NCI-H526 (cell line): ENCODE measurements at regions not wholly inside any gene's neighbourhood (a gene's known extent, or its start where the extent isn't known, plus 50 kb on each side); places are given as distances from the start of the nearest gene placed in this dataset.
A peak's percentile ranks its signal among the peaks of the same experiment; 100 is the strongest.
"Not testable (repeated sequence)": the region's sequence is repeated elsewhere in the genome, so short reads cannot be mapped to it uniquely, and the experiment has no call there.

Experiments
- DNase-seq, 2 experiments: peaks; one replicate each; lab custom pipeline; 2025; lab: John Stamatoyannopoulos, UW

DNA sequence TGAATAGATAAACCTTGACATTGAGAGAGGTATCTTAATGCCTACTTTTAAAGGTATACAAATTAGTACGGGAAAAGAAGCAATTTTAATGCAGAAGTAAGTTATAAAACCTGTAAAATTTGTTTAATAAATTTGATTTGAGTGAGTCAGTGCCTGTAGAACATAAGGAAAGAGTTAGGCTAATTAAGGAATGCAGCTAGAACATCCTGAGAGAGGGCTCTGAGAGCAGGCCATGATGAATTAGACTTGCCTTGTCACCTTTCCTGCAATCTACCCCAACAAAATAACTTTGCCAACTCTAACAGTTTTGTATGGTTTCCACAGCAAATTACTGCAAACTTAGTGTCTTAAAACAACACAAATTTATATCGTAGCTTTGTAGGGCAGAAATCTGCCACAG is 700.8 kb downstream of the RFPL4B start:
- peak; percentile 17 to 57 for DNase-seq

DNA sequence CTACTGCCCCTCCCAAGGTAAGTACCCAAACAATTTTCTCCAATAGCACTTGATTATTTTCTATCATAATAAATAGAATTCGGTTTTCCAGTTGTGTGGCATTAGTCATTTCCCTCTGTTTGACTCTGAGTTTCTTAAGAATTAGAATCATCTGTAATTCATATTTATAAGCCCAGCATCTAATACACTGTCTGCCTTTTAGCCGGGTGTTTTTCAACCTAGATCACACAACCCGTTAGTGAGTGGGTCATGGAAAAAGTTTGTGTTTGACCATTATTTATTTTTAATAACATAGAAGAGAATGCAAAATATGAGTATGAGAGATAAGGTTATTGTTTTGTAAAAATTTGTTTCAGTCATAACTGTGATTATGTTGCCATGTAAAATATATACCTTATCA is 701.6 kb downstream of the RFPL4B start:
- DNase-seq, result no peak

DNA sequence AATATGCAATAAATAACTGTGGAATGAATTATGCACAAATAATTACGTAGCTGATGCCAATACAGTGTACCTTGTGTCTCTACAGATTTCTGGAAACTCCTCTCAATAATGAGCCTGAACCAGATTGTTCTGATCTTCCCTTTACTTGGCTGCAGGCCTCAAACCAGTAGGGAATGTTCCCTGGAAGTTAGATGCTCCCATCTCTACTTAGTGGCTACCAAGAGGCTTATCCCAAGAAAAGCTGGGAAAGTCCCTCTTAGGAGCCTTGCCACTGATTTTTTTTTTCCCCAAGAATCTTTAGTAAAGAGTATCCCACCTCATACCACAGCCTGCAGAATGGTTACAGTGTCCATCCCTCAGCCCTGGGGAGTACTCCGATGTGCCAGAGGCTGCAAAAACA is 702.1 kb downstream of the RFPL4B start:
- DNase-seq, result no peak

GRCh38 chr6:113050010-113050858 is 703.1 kb downstream of the RFPL4B start:
- no peak for DNase-seq

DNA sequence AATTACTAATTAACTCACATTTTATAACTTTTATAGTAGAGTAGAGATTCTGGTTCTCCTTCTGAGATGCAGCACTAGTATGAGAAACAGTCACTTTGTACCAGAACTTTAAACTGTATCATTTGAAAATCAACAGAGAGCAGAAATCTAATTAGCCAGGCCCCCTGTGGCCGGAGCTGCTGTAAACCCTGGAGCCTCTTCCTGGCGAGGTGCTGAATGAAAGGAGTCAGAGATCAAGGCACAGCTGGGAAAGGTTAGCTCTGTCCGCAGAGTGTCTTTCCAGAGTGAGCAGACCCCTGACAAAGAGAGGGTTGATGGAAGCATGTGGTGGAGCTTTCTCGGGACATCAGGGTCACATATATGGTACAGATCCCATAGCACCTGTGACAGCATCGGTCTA is 703.8 kb downstream of the RFPL4B start:
- no peak for DNase-seq

DNA sequence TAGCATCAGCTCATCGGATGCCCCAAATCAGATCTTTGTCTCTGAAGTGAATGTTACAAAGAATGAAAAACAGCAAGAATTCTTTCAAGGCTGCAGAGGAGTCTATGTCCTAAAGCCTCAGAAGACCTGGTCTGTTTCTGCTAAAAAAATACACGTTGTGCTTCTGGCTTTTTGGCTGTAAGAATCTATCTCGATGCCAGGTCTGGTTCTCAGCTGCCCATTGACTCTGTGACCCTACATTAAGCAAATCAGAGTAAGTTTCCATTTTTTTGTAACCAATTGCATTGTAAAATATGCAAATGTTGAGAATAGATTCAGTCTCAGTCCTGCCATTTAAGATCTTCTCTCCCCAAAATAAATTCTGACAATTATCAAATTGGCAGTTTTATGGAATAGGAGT is 705.4 kb downstream of the RFPL4B start:
- no peak for DNase-seq

GRCh38 chr6:113055061-113055460 is 707.9 kb downstream of the RFPL4B start:
- no peak for DNase-seq

DNA sequence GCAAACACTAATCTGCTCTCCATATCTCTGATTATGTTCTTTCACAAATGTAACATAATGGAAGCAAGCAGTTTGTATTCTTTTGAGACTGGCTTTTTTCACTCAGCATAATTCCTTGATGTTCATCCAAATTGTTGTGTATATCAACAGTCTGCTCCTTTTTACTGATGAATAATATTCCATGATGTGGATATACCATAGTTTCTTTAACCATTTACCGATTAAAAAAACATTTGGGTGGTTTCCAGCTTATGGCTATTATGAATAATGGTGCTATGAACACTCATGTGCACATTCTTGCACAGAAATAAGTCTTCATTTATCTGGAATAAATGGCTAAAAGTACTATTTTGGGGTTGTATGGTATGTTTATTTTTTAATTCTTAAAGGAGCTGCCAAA is 708.9 kb downstream of the RFPL4B start:
- DNase-seq, result no peak

DNA sequence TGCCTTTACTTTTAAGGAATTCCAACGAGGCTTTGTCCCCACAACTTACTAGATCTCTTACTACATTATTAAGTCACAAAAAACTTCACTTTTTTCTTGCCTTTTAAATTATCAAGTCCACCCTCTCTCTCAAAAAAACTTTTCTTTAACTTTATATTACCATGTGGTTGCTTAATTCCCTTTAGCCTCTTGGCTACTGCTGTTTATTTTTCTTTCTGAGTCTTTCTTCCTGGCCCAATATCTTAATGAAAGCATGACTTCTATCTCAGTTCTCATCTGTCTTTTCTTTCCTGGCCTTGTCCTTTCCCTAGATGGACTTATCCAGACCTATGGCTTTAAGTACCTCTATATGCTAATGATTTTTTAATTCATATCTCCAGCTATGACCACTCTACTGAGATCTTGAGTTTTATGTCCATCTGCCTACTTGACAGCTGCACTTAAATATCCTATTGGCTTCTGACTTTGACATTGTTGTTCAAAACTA is 710.5 kb downstream of the RFPL4B start:
- DNase-seq, result no peak

DNA sequence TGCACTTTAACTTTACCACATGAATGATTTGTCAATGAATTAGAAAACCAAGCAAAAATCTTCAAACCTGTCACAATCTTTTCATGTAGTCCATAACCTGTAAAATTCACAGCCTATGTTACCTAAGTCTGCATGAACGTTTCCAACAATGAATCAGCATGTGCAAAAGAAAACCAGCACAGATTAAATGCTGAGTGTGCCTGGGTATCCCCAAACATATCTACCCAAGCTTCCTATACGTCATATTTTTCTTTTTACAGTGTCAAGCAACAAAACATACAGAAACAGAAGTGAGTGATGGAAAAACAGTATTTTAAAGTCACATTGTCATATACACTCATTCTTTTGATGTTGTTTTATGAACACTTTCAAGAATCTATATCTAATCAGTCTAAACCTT is 713.5 kb downstream of the RFPL4B start:
- DNase-seq, result no peak

DNA sequence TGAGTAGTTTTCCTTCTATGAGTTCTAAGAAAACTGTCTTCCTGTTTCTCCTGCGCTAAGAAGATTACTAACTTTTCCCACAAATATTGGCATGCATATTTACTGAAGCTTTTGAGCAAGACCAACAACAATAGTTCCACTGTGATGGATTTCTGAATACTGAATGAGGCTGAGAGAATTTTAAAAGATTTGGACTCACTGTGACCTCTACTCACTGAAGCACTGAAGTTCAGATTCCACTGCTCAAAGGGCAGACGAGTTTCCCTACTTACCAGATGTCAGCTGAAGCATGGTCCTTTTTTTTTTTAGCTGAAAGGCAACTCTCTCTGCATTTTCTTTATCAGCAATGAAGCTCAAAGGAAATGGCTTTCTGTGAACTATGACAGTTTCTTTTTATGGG is 718.5 kb downstream of the RFPL4B start:
- DNase-seq, result no peak

GRCh38 chr6:113067612-113068275 is 720.6 kb downstream of the RFPL4B start:
- no peak for DNase-seq

DNA sequence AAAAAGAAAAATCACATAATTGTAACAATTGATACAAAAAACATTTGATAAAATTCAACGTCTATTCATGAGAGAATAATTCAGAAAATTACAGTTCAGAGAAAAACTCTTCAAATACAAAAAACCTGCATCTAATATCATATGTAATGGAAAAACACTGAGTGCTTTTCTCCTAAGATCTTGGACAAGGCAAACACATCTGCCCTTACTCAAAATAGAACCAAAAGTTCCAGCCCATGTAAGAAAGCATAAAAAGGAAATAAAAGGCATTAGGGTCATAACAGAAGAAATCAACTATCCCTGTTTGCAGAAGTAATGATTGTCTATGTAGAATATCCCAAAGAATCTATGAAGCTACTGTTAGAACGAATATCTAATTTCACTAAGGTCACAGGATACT is 721.4 kb downstream of the RFPL4B start:
- no peak for DNase-seq

- DNase-seq, result not testable (repeated sequence)
These were observed 723.6 kb downstream of the RFPL4B start for GRCh38 chr6:113070681-113071080.

GRCh38 chr6:113073611-113074191 is 726.6 kb downstream of the RFPL4B start:
- no peak for DNase-seq

- DNase-seq, result no peak
These were observed 729.0 kb downstream of the RFPL4B start for GRCh38 chr6:113076116-113076515.

- no peak for DNase-seq
These were observed 729.7 kb downstream of the RFPL4B start for GRCh38 chr6:113076816-113077215.

- no peak for DNase-seq
These were observed 730.7 kb downstream of the RFPL4B start for GRCh38 chr6:113077794-113078193.

- no peak for DNase-seq
These were observed 731.7 kb downstream of the RFPL4B start for GRCh38 chr6:113078791-113079190.

DNA sequence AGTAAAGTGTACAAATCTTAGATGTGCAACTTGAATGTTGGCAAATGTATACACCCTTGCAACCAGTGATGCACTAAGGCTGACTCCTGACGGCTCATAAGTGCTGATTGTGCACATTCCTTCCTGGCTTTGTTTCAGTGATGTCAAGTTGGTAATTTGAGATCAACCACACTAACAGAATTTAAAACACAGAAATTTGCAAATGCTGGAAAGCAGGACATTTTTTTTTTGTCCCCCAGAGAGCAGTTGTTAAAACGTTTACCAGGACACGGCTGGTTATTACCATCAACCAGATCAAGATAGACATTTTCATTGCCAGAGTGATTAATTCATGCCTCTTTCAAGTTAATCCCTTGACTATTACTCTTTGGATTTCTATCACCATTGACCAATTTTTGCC is 735.6 kb downstream of the RFPL4B start:
- DNase-seq, result no peak

DNA sequence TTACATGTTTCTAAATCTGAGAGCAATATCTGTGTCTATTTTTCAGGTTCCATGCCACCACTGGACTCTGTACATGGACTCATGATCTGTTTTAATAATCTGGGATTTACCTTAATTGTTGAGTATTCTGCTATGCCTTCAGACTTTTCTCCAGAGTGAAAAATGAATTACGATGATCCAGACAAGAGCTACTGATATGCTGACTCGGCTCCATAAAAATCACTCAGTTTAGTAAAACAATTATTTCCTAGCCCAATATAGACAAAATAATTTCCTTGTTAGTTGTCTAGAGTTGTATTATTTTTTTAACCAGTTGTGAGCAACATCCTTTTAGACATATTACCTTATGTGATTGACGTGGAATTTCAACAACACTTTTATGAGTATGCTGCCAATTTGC is 736.8 kb downstream of the RFPL4B start:
- no peak for DNase-seq

GRCh38 chr6:113089056-113089455 is 741.9 kb downstream of the RFPL4B start:
- no peak for DNase-seq

GRCh38 chr6:113092795-113093194 is 745.7 kb downstream of the RFPL4B start:
- DNase-seq, result no peak
